Cardiac fibroblast (primary cell): ENCODE measurements at regions not wholly inside any gene's neighbourhood (a gene's known extent, or its start where the extent isn't known, plus 50 kb on each side); places are given as distances from the start of the nearest gene placed in this dataset.

Experiments used
- DNase-seq, 2 donors: peaks; one replicate each; pipeline versions ENCODE4 v3.0.0 to v3.0.0-alpha.2; 2010; ENCODE audit warnings: low read depth in 2 of 2
- H3K4me3 ChIP-seq, 2 donors: replicated peaks in 1 of 2; 1 replicate in 1 of 2; 2 replicates in 1 of 2; pipeline ENCODE4 v1.5.1; 2011; ENCODE audit warnings: low read depth in 2 of 2, low read length in 2 of 2, mild to moderate bottlenecking in 2 of 2, moderate library complexity in 1 of 2
- TF ChIP-seq, protein P1 (sequence below): IDR thresholded peaks from one replicate; pipeline ENCODE4 v1.5.1; 2011; ENCODE audit warnings: low read depth, mild to moderate bottlenecking, low read length, inconsistent platforms

DNA sequence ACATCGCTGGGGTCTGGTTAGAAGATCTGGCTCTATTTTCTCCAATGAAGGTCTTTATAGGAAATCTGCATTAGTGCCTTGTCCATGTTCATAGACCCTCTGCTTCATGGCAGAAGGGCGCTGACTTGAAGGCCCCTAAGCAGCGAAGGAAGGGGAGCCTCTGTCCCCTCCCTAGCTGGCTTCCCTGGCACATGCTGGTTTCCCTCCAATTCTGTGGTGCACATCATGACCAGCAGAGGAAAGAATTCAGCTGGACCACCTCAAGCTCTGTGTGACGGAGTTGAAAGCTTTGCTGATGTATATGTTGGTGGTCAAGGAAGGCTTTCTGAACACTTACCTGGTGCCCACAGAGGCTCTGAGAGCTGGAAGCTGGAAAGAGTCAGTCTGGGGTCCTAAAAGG is 129.7 kb upstream of the MYLIP start:
- no peak overlapping the region for H3K4me3 ChIP-seq
- no peak for DNase-seq
- TF ChIP-seq, protein P1, sequence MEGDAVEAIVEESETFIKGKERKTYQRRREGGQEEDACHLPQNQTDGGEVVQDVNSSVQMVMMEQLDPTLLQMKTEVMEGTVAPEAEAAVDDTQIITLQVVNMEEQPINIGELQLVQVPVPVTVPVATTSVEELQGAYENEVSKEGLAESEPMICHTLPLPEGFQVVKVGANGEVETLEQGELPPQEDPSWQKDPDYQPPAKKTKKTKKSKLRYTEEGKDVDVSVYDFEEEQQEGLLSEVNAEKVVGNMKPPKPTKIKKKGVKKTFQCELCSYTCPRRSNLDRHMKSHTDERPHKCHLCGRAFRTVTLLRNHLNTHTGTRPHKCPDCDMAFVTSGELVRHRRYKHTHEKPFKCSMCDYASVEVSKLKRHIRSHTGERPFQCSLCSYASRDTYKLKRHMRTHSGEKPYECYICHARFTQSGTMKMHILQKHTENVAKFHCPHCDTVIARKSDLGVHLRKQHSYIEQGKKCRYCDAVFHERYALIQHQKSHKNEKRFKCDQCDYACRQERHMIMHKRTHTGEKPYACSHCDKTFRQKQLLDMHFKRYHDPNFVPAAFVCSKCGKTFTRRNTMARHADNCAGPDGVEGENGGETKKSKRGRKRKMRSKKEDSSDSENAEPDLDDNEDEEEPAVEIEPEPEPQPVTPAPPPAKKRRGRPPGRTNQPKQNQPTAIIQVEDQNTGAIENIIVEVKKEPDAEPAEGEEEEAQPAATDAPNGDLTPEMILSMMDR, result no peak

DNA sequence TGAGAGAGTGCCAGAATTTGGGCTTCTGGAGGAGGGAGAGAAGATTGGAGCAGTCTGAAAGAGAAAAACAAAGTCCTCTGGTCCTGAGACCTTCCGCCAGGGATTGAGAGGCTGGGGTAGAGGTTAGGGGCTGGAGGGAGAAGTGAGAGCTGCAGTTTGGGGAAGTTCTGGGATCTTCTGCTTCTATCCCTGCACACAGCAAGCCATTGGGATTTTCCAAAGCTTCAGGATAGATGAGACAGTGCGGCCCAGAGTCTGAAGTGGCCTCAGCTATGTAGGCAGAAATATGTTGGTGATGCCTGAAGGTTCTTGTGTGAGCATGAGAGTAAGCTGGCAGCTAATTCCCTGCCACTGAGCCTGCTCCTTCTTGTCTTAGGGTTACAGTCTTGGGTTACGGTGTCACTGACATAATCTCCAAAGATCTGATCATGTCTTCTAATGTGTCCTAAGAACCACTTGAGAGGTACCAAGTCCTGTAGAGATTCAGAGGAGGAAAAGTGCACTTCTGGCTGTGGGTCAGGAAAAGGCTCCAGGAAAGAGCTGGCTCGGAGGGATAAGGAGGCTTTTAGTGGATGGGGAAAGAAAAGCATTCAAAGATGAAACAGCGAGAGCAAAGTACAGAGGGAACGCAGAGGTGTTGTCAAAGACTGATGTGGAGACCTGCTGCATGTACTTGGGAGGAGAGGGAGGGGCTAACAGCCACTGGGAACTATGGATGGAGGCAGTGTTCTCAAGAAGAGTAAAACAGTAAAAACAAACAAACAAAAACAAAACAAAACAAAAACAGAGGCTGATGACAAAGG is 131.1 kb upstream of the MYLIP start:
- DNase-seq, result no peak
- TF ChIP-seq, protein P1, result no peak
- H3K4me3 ChIP-seq, result no peak overlapping the region

DNA sequence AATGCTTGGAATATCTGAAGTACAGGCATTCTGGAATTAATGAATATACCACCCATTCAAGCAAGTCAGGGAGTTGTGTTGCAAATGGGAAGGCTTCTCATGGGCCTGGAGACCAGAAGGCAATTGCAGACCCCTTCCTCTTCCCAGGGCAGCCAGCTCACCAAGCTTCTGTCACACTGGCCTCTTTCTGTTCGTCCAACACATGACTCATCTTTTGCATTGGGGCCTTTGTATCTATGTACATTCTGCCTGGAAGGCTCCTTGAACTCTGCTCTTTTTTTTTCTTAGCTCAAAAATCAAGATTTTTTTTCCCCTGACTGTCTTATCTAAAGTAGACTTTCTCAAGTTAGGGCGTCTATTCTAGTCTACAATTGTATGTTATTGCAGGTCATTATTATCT is 132.9 kb upstream of the MYLIP start:
- H3K4me3 ChIP-seq, result no peak overlapping the region
- DNase-seq, result peak in 1 of 2 donors; percentile 45
- TF ChIP-seq, protein P1, result no peak

DNA sequence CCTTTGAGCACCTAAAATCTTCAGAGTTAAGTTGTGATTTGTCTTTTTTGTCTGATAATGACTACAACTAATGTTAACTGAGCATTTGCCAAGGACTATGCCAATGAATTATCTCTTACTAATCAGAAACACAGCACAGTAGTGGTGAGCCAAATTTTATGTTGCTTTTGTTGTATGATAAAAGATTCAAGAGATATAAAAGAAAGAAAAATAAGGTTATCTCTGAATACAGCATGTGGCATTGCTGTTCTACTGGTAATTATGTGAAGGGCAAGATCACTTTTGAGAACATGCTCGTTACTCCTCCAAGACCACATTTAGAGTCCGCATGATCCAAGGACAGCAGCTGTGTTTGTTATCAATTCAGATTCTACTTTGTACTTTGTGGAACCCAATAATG is 133.4 kb upstream of the MYLIP start:
- TF ChIP-seq, protein P1, result no peak
- no peak for DNase-seq
- H3K4me3 ChIP-seq, result no peak overlapping the region

DNA sequence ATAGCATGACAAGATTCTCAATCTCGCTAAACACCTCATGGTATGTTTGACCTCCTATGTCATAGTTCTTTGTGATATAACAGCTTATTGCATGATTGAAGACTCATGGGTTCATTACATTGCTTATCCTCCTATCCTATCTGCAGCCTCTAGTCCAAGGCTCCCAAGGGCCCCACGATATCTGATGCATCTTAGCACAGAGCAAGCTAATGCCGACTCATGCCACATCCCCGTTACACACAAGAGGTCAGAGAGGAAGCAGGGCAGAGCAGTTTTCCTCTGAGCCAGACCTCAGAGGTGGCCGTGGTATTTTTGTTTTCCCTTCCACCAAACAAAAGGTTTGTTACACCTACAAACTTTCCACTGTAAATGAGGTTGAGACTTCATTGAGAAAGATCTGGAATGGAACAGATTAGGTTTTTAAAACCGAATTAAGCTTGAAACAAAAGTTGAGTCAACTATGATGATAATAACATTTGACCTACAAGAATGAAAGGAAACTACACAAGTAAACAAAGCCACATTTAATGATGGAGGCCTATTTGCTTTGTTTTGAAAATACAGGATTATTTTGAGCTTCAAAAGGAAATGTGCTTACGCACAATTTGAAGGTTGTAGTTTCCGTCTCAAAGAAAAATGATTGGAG is 133.9 kb upstream of the MYLIP start:
- DNase-seq, result no peak
- H3K4me3 ChIP-seq, result no peak overlapping the region
- TF ChIP-seq, protein P1, result no peak

DNA sequence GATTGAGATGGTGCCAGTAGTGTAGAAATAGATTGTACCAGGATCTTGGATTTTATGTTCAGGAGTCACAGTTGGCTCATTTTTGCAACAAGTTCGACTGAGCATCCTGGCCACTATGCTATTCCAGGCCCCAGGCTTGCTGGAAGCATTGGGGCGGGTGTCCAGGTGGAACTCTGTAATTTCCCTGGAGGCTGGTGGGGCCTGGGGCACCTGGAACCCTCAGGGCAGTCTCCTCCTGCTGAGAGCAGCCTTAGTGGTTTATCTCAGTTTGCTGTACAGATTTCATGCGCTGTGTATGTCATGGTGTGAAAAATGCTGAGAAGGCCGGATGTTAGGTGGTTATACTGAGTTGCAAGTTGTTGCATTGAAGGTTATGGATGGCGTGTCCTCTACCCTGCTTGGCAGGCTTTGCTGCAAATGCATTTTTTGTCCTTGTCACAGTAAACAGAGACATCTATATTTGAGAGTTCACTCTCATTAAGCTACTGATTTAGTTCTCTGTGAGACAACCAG is 135.1 kb upstream of the MYLIP start:
- H3K4me3 ChIP-seq, result no peak overlapping the region
- TF ChIP-seq, protein P1, result no peak
- DNase-seq, result no peak
